ENCODE measurements at regions not wholly inside any gene's neighbourhood (a gene's known extent, or its start where the extent isn't known, plus 50 kb on each side); places are given as distances from the start of the nearest gene placed in this dataset.

GRCh38 chr6:164344801-164345291, 930.3 kb downstream of the QKI start:
- TF ChIP-seq CTCF (conservative IDR thresholded peaks at IDR 0.05; ENCODE audit: low read depth, low read length) (no peak), FOS (IDR thresholded peaks at IDR 0.05; ENCODE audit: low read depth, low read length) (no peak)

All from IMR-90 (cell line).